Fibroblast of lung (primary cell): ENCODE measurements at regions not wholly inside any gene's neighbourhood (a gene's known extent, or its start where the extent isn't known, plus 50 kb on each side); places are given as distances from the start of the nearest gene placed in this dataset.

Source experiments
- DNase-seq, 2 donors: peaks; one replicate each; pipeline versions ENCODE4 v3.0.0 to v3.0.0-alpha.2; 2010; ENCODE audit warnings: low read depth in 2 of 2
- H2AFZ ChIP-seq: 2 replicates; pipeline ENCODE4 v1.5.1; 2012; ENCODE audit warnings: low read length, control low read depth, inconsistent platforms
- H3K27ac ChIP-seq: 2 replicates; pipeline ENCODE4 v1.5.1; 2011; ENCODE audit warnings: low read length, control low read depth; ENCODE audit not compliant: insufficient read depth
- H3K27me3 ChIP-seq: 2 replicates; pipeline ENCODE4 v1.5.1; 2011; ENCODE audit warnings: mild to moderate bottlenecking, low read length; ENCODE audit not compliant: control insufficient read depth, insufficient read depth
- H3K36me3 ChIP-seq: 2 replicates; pipeline ENCODE4 v1.5.1; 2011; ENCODE audit warnings: low read length; ENCODE audit not compliant: control insufficient read depth, insufficient read depth
- H3K4me1 ChIP-seq: 2 replicates; pipeline ENCODE4 v1.5.1; 2011; ENCODE audit warnings: low read length; ENCODE audit not compliant: control insufficient read depth, insufficient read depth; ENCODE audit errors: extremely low read depth
- H3K4me2 ChIP-seq: 2 replicates; pipeline ENCODE4 v1.5.1; 2011; ENCODE audit warnings: low read length, control low read depth; ENCODE audit not compliant: insufficient read depth; ENCODE audit errors: extremely low read depth
- H3K4me3 ChIP-seq, 4 experiments: fragments of 200-600 bp in 1 of 4; sonication (generic) in 1 of 4; replicated peaks in 1 of 4; 2 replicates each; pipeline ENCODE4 v1.5.1; 2011 to 2016; ENCODE audit warnings: low read length in 4 of 4, low read depth in 3 of 4, mild to moderate bottlenecking in 3 of 4, control low read depth in 2 of 4, inconsistent platforms in 1 of 4, mixed read lengths in 1 of 4; ENCODE audit not compliant: insufficient read depth in 1 of 4; ENCODE audit errors: control extremely low read depth in 1 of 4
- H3K79me2 ChIP-seq: 2 replicates; pipeline ENCODE4 v1.5.1; 2012; ENCODE audit warnings: mild to moderate bottlenecking, low read length, inconsistent platforms; ENCODE audit not compliant: control insufficient read depth, insufficient read depth
- H3K9ac ChIP-seq: 2 replicates; pipeline ENCODE4 v1.5.1; 2011; ENCODE audit warnings: mild to moderate bottlenecking, low read length, control low read depth; ENCODE audit not compliant: insufficient read depth
- H3K9me3 ChIP-seq: 2 replicates; pipeline ENCODE4 v1.5.1; 2012; ENCODE audit warnings: low read depth, low read length; ENCODE audit not compliant: control insufficient read depth, insufficient read depth
- H4K20me1 ChIP-seq: 2 replicates; pipeline ENCODE4 v1.5.1; 2011; ENCODE audit warnings: low read length; ENCODE audit not compliant: control insufficient read depth, insufficient read depth; ENCODE audit errors: extremely low read depth
- EZH2 ChIP-seq: IDR thresholded peaks from 2 replicates; pipeline ENCODE4 v1.5.1; 2012; ENCODE audit warnings: low read length, control low read depth, mild to moderate bottlenecking; ENCODE audit errors: missing control alignments
- TF ChIP-seq, protein P1 (sequence below), 2 donors: IDR thresholded peaks in 1 of 2; conservative IDR thresholded peaks in 1 of 2; 1 replicate in 1 of 2; 2 replicates in 1 of 2; pipeline ENCODE4 v1.5.1; 2011 to 2012; ENCODE audit warnings: low read length in 2 of 2, control low read depth in 1 of 2, inconsistent platforms in 1 of 2, low read depth in 1 of 2, mild to moderate bottlenecking in 1 of 2

DNA sequence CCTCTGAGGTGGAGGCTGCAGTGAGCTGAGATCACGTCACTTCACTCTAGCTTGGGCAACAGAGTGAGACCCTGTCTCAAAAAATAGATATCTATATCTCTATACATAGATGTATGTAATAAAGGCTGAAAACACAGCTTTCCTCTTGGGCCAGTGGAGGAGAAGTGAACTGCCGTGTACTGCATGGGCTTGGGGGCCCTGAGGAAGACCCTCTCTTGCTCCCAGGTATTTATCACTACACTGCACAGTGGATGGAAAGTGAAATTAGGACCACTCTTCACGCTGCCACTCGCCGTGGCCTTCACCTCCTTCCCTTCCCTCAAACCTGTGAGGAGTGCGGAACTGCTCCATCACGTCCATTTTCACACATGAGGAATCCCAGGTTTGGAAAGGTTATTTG is 68.8 kb upstream of the SIAH1 start:
- Histone ChIP-seq H3K4me1 (peaks cover 5% of the 10 kb centered on the region), H4K20me1 (no peaks in the 10 kb centered on the region), H3K79me2 (no peaks in the 10 kb centered on the region), H3K36me3 (no peaks in the 10 kb centered on the region), H2AFZ (no peak overlapping the region), H3K9me3 (no peaks in the 10 kb centered on the region), H3K4me3 (no peak overlapping the region), H3K27me3 (no peaks in the 10 kb centered on the region), H3K4me2 (no peak overlapping the region), H3K27ac (no peak overlapping the region), H3K9ac (no peak overlapping the region)
- TF ChIP-seq, protein P1, sequence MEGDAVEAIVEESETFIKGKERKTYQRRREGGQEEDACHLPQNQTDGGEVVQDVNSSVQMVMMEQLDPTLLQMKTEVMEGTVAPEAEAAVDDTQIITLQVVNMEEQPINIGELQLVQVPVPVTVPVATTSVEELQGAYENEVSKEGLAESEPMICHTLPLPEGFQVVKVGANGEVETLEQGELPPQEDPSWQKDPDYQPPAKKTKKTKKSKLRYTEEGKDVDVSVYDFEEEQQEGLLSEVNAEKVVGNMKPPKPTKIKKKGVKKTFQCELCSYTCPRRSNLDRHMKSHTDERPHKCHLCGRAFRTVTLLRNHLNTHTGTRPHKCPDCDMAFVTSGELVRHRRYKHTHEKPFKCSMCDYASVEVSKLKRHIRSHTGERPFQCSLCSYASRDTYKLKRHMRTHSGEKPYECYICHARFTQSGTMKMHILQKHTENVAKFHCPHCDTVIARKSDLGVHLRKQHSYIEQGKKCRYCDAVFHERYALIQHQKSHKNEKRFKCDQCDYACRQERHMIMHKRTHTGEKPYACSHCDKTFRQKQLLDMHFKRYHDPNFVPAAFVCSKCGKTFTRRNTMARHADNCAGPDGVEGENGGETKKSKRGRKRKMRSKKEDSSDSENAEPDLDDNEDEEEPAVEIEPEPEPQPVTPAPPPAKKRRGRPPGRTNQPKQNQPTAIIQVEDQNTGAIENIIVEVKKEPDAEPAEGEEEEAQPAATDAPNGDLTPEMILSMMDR (conservative IDR thresholded peaks at IDR 0.05 in 1 of 2, IDR thresholded peaks at IDR 0.05 in 1 of 2; ENCODE audit: low read depth in 1 of 2, low read length in 2 of 2): no peak
- TF ChIP-seq EZH2: no peak
- no peak for DNase-seq

DNA sequence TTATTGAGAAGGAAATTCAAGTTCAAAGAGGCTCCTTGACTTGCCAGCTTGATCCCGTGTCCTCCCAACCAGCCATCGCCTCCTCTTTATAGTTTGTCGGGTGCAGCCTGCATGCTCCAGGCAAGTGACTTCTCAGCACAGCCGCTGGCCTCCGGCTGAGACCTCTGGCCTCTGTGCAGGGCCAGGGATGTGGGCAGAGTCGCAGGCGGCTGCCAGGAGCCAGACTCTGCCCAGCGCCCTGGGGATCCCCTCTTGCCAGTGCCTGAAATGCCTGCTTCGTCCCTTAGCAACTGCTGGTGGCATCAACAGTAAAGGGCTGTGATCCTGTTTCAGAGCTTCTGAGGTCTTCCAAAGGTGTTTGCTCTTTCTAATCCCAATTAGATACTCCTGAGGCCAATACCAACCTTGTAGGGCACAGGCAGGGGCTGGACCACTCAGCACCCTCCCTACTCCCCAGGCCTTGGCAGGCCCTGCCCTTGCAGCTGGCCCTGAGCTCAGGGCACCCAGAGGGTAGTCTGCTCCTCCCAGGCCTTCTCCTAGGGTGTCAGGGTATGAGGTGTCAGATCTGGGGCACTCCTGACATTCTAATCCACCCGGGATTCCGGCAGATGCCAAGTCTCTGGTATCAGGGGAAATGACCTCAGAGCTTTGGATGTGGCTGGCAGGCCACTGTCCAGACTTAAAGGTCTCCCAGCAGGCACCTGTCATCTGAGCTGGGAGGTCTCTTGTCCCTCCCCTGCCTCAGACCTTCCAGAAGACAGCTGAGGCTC is 68.0 kb upstream of the SIAH1 start:
- H3K9ac ChIP-seq: no peak overlapping the region
- no peak overlapping the region for H3K4me3 ChIP-seq
- no peak for DNase-seq
- H4K20me1 ChIP-seq: no peaks in the 10 kb centered on the region
- H3K36me3 ChIP-seq: no peaks in the 10 kb centered on the region
- no peaks in the 10 kb centered on the region for H3K79me2 ChIP-seq
- TF ChIP-seq EZH2: no peak
- TF ChIP-seq, protein P1 (conservative IDR thresholded peaks at IDR 0.05 in 1 of 2, IDR thresholded peaks at IDR 0.05 in 1 of 2; ENCODE audit: low read depth in 1 of 2, low read length in 2 of 2): no peak
- H3K27ac ChIP-seq: no peak overlapping the region
- no peaks in the 10 kb centered on the region for H3K27me3 ChIP-seq
- peaks cover 5% of the 10 kb centered on the region for H3K4me1 ChIP-seq
- H2AFZ ChIP-seq: no peak overlapping the region
- H3K4me2 ChIP-seq: no peak overlapping the region
- no peaks in the 10 kb centered on the region for H3K9me3 ChIP-seq

DNA sequence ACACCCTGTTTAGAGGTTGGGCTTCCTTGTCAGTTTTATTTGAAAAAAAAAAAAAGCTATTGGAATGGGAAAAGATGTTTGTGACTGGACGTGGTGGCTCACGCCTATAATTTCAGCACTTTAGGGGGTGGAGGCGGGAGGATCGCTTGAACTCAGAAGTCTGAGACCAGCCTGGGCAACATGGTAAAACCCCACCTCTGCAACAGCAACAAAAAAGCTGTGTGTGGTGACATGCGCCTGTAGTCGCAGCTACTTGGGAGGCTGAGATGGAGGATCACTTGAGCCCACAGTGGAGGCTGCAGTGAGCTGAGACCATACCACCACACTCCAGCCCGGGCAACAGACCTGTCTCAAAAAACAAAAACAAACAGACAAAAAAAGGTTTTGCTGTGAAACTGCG is 66.1 kb upstream of the SIAH1 start:
- TF ChIP-seq, protein P1 (conservative IDR thresholded peaks at IDR 0.05 in 1 of 2, IDR thresholded peaks at IDR 0.05 in 1 of 2; ENCODE audit: low read depth in 1 of 2, low read length in 2 of 2): no peak
- no peak for TF ChIP-seq EZH2
- DNase-seq: no peak
- no peak overlapping the region for H3K27ac ChIP-seq
- H3K4me3 ChIP-seq: no peak overlapping the region
- H3K79me2 ChIP-seq: no peaks in the 10 kb centered on the region
- no peaks in the 10 kb centered on the region for H4K20me1 ChIP-seq
- H2AFZ ChIP-seq: no peak overlapping the region
- no peak overlapping the region for H3K4me2 ChIP-seq
- H3K36me3 ChIP-seq: no peaks in the 10 kb centered on the region
- H3K4me1 ChIP-seq: peaks cover 5% of the 10 kb centered on the region
- H3K27me3 ChIP-seq: no peaks in the 10 kb centered on the region
- no peak overlapping the region for H3K9ac ChIP-seq
- H3K9me3 ChIP-seq: no peaks in the 10 kb centered on the region
